HK-2 (cell line): ENCODE measurements at regions not wholly inside any gene's neighbourhood (a gene's known extent, or its start where the extent isn't known, plus 50 kb on each side); places are given as distances from the start of the nearest gene placed in this dataset.
"Not testable (repeated sequence)": the region's sequence is repeated elsewhere in the genome, so short reads cannot be mapped to it uniquely, and the experiment has no call there.

ENCODE experiments used
- DNase-seq: peaks from one replicate; pipeline ENCODE4 v3.0.0-alpha.2; 2018; ENCODE audit not compliant: unreplicated experiment

- no peak for DNase-seq
Measured at GRCh38 chr2:163953390-163953907, 217.6 kb upstream of the FIGN start.

- no peak for DNase-seq
Measured at GRCh38 chr2:163951312-163951711, 215.5 kb upstream of the FIGN start.

GRCh38 chr2:163949693-163950092 is 213.9 kb upstream of the FIGN start:
- no peak for DNase-seq

- DNase-seq, result no peak
Measured at GRCh38 chr2:163944347-163944737, 208.5 kb upstream of the FIGN start.

GRCh38 chr2:163943403-163944346 is 207.9 kb upstream of the FIGN start:
- DNase-seq, result no peak

GRCh38 chr2:163934131-163934530 is 198.3 kb upstream of the FIGN start:
- DNase-seq, result no peak

GRCh38 chr2:163919717-163920116 is 183.9 kb upstream of the FIGN start:
- DNase-seq, result no peak

- DNase-seq, result not testable (repeated sequence)
Measured at GRCh38 chr2:163914486-163914885, 178.7 kb upstream of the FIGN start.

GRCh38 chr2:163913532-163913944 is 177.7 kb upstream of the FIGN start:
- DNase-seq, result not testable (repeated sequence)

GRCh38 chr2:163909411-163910080 is 173.7 kb upstream of the FIGN start:
- no peak for DNase-seq

- DNase-seq, result no peak
Measured at GRCh38 chr2:163906410-163906809, 170.6 kb upstream of the FIGN start.

- no peak for DNase-seq
Measured at GRCh38 chr2:163897799-163898198, 162.0 kb upstream of the FIGN start.

- DNase-seq, result not testable (repeated sequence)
Measured at GRCh38 chr2:163893444-163893843, 157.6 kb upstream of the FIGN start.

GRCh38 chr2:163888591-163888990 is 152.8 kb upstream of the FIGN start:
- no peak for DNase-seq

GRCh38 chr2:163887182-163887581 is 151.4 kb upstream of the FIGN start:
- no peak for DNase-seq

- DNase-seq, result no peak
Measured at GRCh38 chr2:163884416-163884815, 148.6 kb upstream of the FIGN start.

- DNase-seq, result peak; percentile 7
Measured at GRCh38 chr2:163878718-163879117, 142.9 kb upstream of the FIGN start.

GRCh38 chr2:163877316-163877715 is 141.5 kb upstream of the FIGN start:
- no peak for DNase-seq

- no peak for DNase-seq
Measured at GRCh38 chr2:163863073-163863472, 127.3 kb upstream of the FIGN start.

- no peak for DNase-seq
Measured at GRCh38 chr2:163859951-163860350, 124.1 kb upstream of the FIGN start.

- DNase-seq, result no peak
Measured at GRCh38 chr2:163856941-163857340, 121.1 kb upstream of the FIGN start.

GRCh38 chr2:163852616-163853015 is 116.8 kb upstream of the FIGN start:
- no peak for DNase-seq
